Naive thymus-derived CD8-positive, alpha-beta T cell (primary cell): ENCODE measurements at regions not wholly inside any gene's neighbourhood (a gene's known extent, or its start where the extent isn't known, plus 50 kb on each side); places are given as distances from the start of the nearest gene placed in this dataset.

ENCODE experiments used
- ATAC-seq, 2 donors: fragments of 150-1000 bp; cut with Tn5 transposase in 1 of 2; sonication (Bioruptor Pico), chemical (Tn5 transposase) in 1 of 2; 1 replicate in 1 of 2; 2 replicates in 1 of 2; pipeline ENCODE4 v1.10.0; 2021; ENCODE audit warnings: mild to moderate bottlenecking in 2 of 2, moderate library complexity in 2 of 2
- POLR2A ChIA-PET: fragments of 350-600 bp; sonication (Branson Sonifier 250); formaldehyde crosslinking; loops from one replicate; lab custom pipeline; 2021; ENCODE audit warnings: antibody characterized with exemption; lab: Charles Lee
- DNase-seq, 10 donors: peaks; one replicate each; pipeline versions ENCODE4 v3.0.0 to v3.0.0-alpha.2; 2020 to 2022
- H3K27ac Mint-ChIP-seq, 10 donors: one replicate each; pipeline ENCODE4 v1.8.0; 2020 to 2022; ENCODE audit warnings: mild to moderate bottlenecking in 10 of 10, mixed read lengths in 10 of 10, moderate library complexity in 4 of 10, inconsistent platforms in 1 of 10
- H3K27me3 Mint-ChIP-seq, 5 donors: one replicate each; pipeline ENCODE4 v1.8.0; 2021 to 2022; ENCODE audit warnings: mixed read lengths in 5 of 5
- H3K36me3 Mint-ChIP-seq, 3 donors: one replicate each; pipeline ENCODE4 v1.8.0; 2020 to 2022; ENCODE audit warnings: mixed read lengths in 3 of 3, mild to moderate bottlenecking in 2 of 3, inconsistent platforms in 1 of 3
- H3K4me1 Mint-ChIP-seq, 4 donors: one replicate each; pipeline ENCODE4 v1.8.0; 2021 to 2022; ENCODE audit warnings: mixed read lengths in 4 of 4
- H3K4me3 Mint-ChIP-seq, 10 donors: one replicate each; pipeline ENCODE4 v1.8.0; 2020 to 2022; ENCODE audit warnings: mild to moderate bottlenecking in 10 of 10, mixed read lengths in 10 of 10, moderate library complexity in 6 of 10, inconsistent platforms in 1 of 10
- H3K9me3 Mint-ChIP-seq, 9 donors: one replicate each; pipeline ENCODE4 v1.8.0; 2020 to 2022; ENCODE audit warnings: mixed read lengths in 9 of 9, mild to moderate bottlenecking in 3 of 9, inconsistent platforms in 1 of 9, moderate library complexity in 1 of 9

DNA sequence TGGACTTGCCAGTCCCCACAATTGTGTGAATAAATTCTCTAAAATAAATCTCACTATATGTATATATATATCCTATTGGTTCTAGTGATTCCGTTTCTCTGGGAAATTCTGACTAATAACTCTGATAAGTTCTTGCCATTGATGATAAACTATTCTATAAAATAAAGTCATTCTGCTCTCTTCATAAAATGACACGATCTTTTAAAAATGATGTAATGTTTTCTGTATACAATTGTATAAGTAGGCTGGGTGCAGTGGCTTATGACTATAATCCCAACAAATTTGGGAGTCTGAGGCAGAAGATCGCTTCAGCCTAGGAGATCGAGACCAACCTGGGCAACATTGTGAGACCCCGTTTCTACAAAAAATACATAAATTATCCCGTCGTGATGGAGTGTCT, 541.0 kb upstream of the ADGRL4 start:
- Mint-ChIP-seq H3K4me3 (no peak overlapping the region), H3K36me3 (no peaks in the 10 kb centered on the region), H3K4me1 (no peaks in the 10 kb centered on the region), H3K9me3 (peaks cover 0 to 7% (median under 1%) of the 10 kb centered on the region in 9 donors), H3K27me3 (no peaks in the 10 kb centered on the region), H3K27ac (no peak overlapping the region)
- POLR2A ChIA-PET = no interaction called here
- ATAC-seq (no peak), DNase-seq (no peak)

GRCh38 chr1:79543394-79543793, 536.9 kb upstream of the ADGRL4 start:
- no peak overlapping the region for H3K27ac Mint-ChIP-seq
- no peaks in the 10 kb centered on the region for H3K4me1 Mint-ChIP-seq
- H3K36me3 Mint-ChIP-seq = no peaks in the 10 kb centered on the region
- DNase-seq (no peak), ATAC-seq (no peak)
- POLR2A ChIA-PET = no interaction called here
- H3K9me3 Mint-ChIP-seq = peaks cover 0 to 11% (median 0%) of the 10 kb centered on the region in 9 donors
- H3K27me3 Mint-ChIP-seq = no peaks in the 10 kb centered on the region
- H3K4me3 Mint-ChIP-seq = no peak overlapping the region

GRCh38 chr1:79539001-79539400, 532.5 kb upstream of the ADGRL4 start:
- Mint-ChIP-seq H3K36me3 (no peaks in the 10 kb centered on the region), H3K27me3 (no peaks in the 10 kb centered on the region), H3K27ac (no peak overlapping the region), H3K4me1 (no peaks in the 10 kb centered on the region), H3K4me3 (no peak overlapping the region), H3K9me3 (peaks cover 0 to 12% (median 1%) of the 10 kb centered on the region in 9 donors)
- DNase-seq (no peak), ATAC-seq (no peak)
- POLR2A ChIA-PET = no interaction called here

GRCh38 chr1:79532555-79532954, 526.0 kb upstream of the ADGRL4 start:
- DNase-seq (no peak), ATAC-seq (no peak)
- Mint-ChIP-seq H3K4me1 (peaks cover 0 to 2% (median 0%) of the 10 kb centered on the region in 4 donors), H3K36me3 (no peaks in the 10 kb centered on the region), H3K4me3 (no peak overlapping the region), H3K27me3 (no peaks in the 10 kb centered on the region), H3K9me3 (peaks cover 0 to 11% (median 3%) of the 10 kb centered on the region in 9 donors), H3K27ac (no peak overlapping the region)
- POLR2A ChIA-PET = no interaction called here

DNA sequence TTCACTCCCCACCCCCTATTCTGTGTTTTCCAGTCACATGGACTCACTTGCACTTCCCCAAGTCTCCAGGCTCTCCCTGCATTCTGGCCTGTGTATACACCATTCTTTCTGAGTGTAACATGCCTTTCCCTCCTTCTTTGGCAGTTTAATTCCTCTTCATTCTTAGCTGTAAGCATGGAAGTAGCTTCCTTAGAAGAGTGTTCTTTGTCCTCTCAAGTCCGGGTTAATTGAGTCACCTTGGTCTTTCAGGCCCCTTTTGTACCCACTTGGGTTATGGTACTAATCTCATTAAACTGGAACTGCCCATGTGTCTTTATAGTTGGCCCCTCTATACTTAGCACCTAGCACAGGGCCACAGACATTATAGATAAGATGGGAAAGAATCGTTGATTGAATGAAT, 525.3 kb upstream of the ADGRL4 start:
- POLR2A ChIA-PET = no interaction called here
- Mint-ChIP-seq H3K4me3 (no peak overlapping the region), H3K27me3 (no peaks in the 10 kb centered on the region), H3K36me3 (no peaks in the 10 kb centered on the region), H3K27ac (no peak overlapping the region), H3K4me1 (peaks cover 0 to 2% (median 0%) of the 10 kb centered on the region in 4 donors), H3K9me3 (peaks cover 0 to 9% (median 3%) of the 10 kb centered on the region in 9 donors)
- no peak for ATAC-seq
- DNase-seq = no peak

GRCh38 chr1:79530476-79530875, 523.9 kb upstream of the ADGRL4 start:
- Mint-ChIP-seq H3K27ac (no peak overlapping the region), H3K4me1 (peaks cover 0 to 2% (median 0%) of the 10 kb centered on the region in 4 donors), H3K9me3 (peaks cover 0 to 9% (median 3%) of the 10 kb centered on the region in 9 donors), H3K4me3 (no peak overlapping the region), H3K27me3 (no peaks in the 10 kb centered on the region), H3K36me3 (no peaks in the 10 kb centered on the region)
- DNase-seq (no peak), ATAC-seq (no peak)
- POLR2A ChIA-PET = no interaction called here

DNA sequence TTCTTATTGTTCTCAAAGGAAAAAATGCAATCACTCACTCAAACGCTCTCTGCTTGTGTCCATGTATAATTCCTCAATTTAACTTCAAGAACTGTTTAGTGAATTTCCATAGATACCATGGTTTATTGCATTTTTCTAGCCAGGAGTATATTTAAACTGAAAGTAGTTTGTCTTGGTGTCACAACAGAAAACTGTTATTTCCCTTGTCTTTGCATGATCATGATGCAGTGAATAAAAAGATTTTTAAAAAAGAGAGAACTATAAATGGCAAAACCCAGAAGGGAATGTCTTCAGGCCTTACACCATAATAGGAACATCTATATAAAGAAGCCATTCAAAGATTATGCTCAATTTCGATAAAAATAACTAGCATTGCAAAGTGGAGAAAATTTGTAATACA, 523.5 kb upstream of the ADGRL4 start:
- H3K4me1 Mint-ChIP-seq = peaks cover 0 to 2% (median 0%) of the 10 kb centered on the region in 4 donors
- peaks cover 0 to 12% (median 3%) of the 10 kb centered on the region in 9 donors for H3K9me3 Mint-ChIP-seq
- no peaks in the 10 kb centered on the region for H3K27me3 Mint-ChIP-seq
- POLR2A ChIA-PET = no interaction called here
- no peak overlapping the region for H3K27ac Mint-ChIP-seq
- DNase-seq = no peak
- no peaks in the 10 kb centered on the region for H3K36me3 Mint-ChIP-seq
- no peak for ATAC-seq
- no peak overlapping the region for H3K4me3 Mint-ChIP-seq

- Mint-ChIP-seq H3K36me3 (no peaks in the 10 kb centered on the region), H3K27ac (no peak overlapping the region)
These were observed 517.6 kb upstream of the ADGRL4 start for GRCh38 chr1:79524126-79524525.

GRCh38 chr1:79519084-79519760, 512.7 kb upstream of the ADGRL4 start:
- no peaks in the 10 kb centered on the region for H3K4me1 Mint-ChIP-seq
- no peak overlapping the region for H3K27ac Mint-ChIP-seq
- DNase-seq (no peak), ATAC-seq (no peak)
- no peaks in the 10 kb centered on the region for H3K27me3 Mint-ChIP-seq
- H3K4me3 Mint-ChIP-seq = no peak overlapping the region
- no peaks in the 10 kb centered on the region for H3K36me3 Mint-ChIP-seq
- H3K9me3 Mint-ChIP-seq = peaks cover 0 to 17% (median 4%) of the 10 kb centered on the region in 9 donors
- POLR2A ChIA-PET = no interaction called here

More at GRCh38 chr1:79524126-79524525, 517.6 kb upstream of the ADGRL4 start:
- Mint-ChIP-seq H3K27me3 (no peaks in the 10 kb centered on the region), H3K9me3 (peaks cover 0 to 18% (median 3%) of the 10 kb centered on the region in 9 donors), H3K4me3 (no peak overlapping the region), H3K4me1 (no peaks in the 10 kb centered on the region)
- no peak for ATAC-seq
- no peak for DNase-seq
- POLR2A ChIA-PET = no interaction called here

GRCh38 chr1:79517470-79518224, 511.1 kb upstream of the ADGRL4 start:
- POLR2A ChIA-PET = no interaction called here
- no peak overlapping the region for H3K4me3 Mint-ChIP-seq
- H3K4me1 Mint-ChIP-seq = no peaks in the 10 kb centered on the region
- H3K36me3 Mint-ChIP-seq = no peaks in the 10 kb centered on the region
- H3K27me3 Mint-ChIP-seq = no peaks in the 10 kb centered on the region
- ATAC-seq (no peak), DNase-seq (no peak)
- H3K27ac Mint-ChIP-seq = no peak overlapping the region
- H3K9me3 Mint-ChIP-seq = peaks cover 0 to 17% (median 4%) of the 10 kb centered on the region in 9 donors

GRCh38 chr1:79507770-79508169, 501.2 kb upstream of the ADGRL4 start:
- peaks cover 0 to 29% (median 2%) of the 10 kb centered on the region in 9 donors for H3K9me3 Mint-ChIP-seq
- H3K27ac Mint-ChIP-seq = no peak overlapping the region
- no peak overlapping the region for H3K4me3 Mint-ChIP-seq
- POLR2A ChIA-PET = no interaction called here
- H3K4me1 Mint-ChIP-seq = no peaks in the 10 kb centered on the region
- H3K27me3 Mint-ChIP-seq = no peaks in the 10 kb centered on the region
- ATAC-seq (no peak), DNase-seq (no peak)
- H3K36me3 Mint-ChIP-seq = no peaks in the 10 kb centered on the region

DNA sequence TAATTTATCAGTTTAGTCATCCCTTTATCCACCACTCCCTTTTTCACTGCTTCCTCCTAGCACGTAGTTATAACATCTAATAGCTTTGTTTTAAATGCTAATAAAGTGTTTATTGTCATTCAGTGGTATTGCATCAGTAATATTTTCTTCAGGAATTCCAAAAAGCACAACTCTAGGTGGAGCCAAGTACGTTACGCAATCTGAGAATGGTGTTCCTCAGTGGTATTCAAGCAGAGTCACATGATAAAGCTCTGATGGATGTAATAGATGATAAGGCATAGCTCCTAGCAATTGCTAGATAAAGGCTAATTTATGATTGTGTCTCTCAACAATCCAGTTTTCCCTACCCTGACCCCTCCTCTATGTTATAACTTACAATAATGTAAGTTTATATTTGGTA, 494.6 kb upstream of the ADGRL4 start:
- Mint-ChIP-seq H3K27ac (no peak overlapping the region), H3K4me1 (no peaks in the 10 kb centered on the region), H3K9me3 (peaks cover 0 to 4% (median 0%) of the 10 kb centered on the region in 9 donors), H3K36me3 (no peaks in the 10 kb centered on the region), H3K27me3 (no peaks in the 10 kb centered on the region), H3K4me3 (no peak overlapping the region)
- POLR2A ChIA-PET = no interaction called here
- no peak for ATAC-seq
- DNase-seq = no peak

- POLR2A ChIA-PET = no interaction called here
- ATAC-seq (no peak), DNase-seq (no peak)
- Mint-ChIP-seq H3K9me3 (peaks cover 0 to 4% (median 0%) of the 10 kb centered on the region in 9 donors), H3K27ac (no peak overlapping the region), H3K36me3 (no peaks in the 10 kb centered on the region), H3K27me3 (no peaks in the 10 kb centered on the region), H3K4me3 (no peak overlapping the region), H3K4me1 (no peaks in the 10 kb centered on the region)
These were observed 493.0 kb upstream of the ADGRL4 start for GRCh38 chr1:79499541-79499940.
